ENCODE measurements at regions not wholly inside any gene's neighbourhood (a gene's known extent, or its start where the extent isn't known, plus 50 kb on each side); places are given as distances from the start of the nearest gene placed in this dataset.

DNA sequence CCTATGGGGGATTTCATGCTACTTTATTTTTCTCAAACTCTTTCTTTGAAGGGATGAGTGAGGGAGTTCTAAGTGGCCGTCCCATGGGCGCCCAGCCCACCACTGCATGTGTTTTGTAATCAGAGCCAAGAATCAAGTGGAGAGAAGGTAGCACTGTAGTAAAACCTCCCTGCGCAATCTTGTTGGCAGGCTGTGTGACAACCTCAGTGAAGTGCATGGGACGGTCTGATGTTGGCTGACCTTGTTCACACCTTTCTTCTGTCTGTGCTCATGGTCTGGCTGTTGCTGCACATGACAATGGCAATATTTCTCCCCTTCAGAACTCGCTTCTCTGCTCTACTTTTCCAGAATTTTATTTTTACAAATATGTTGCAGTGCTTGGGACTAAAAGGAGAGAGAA is 71.2 kb upstream of the SHISA3 start:
- TF ChIP-seq CTCF (IDR thresholded peaks at IDR 0.05) (no peak), EZH2 (IDR thresholded peaks at IDR 0.05) (no peak), EZH2phosphoT487 (IDR thresholded peaks at IDR 0.05) (no peak)

All from neural progenitor cell (in vitro differentiated cells).